DMS114 treated with DMSO at 0.1 percent for 48 hours (cell line): ENCODE measurements at regions not wholly inside any gene's neighbourhood (a gene's known extent, or its start where the extent isn't known, plus 50 kb on each side); places are given as distances from the start of the nearest gene placed in this dataset.
"Not testable (repeated sequence)": the region's sequence is repeated elsewhere in the genome, so short reads cannot be mapped to it uniquely, and the experiment has no call there.

Source experiments
- DNase-seq: peaks from one replicate; lab custom pipeline; 2025; ENCODE audit not compliant: unreplicated experiment; lab: John Stamatoyannopoulos, UW

DNA sequence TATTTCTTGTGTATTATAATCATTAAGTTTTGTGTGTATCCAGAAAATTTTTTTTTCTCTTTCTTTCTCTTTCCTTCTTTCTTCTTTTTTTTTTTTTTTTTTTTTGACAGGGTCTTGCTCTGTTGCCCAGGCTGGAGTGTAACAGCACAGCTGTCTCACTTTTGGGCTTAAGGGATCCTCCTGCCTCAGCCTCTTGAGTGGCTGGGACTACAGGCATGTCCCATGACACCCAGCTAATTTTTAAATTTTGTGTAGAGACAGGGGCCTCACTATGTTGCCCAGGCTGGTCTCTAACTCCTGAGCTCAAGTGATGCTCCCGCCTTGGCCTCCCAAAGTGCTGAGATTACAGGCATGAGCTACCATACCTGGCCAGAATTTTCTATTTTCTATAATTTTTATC lies 120.2 kb upstream of the LDB2 start:
- DNase-seq: not testable (repeated sequence)

DNA sequence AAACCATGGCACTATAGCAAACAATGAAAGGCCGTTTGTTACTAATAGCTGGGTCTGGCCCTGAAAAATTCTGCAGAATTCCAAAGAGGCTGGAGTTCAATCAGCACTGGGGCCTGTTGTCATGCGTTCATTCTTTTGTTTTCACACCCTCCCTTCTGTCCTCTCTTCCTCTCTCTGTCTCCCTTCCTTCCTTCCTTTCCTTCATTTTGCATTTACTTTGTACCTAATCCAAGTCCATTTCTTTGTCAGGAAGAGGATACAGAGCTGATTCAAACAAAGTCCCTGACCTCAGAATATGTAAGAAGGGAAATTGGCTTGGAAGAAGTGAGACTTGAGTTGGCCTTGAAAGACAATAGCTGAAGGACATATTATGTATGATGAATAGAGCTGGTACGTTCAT lies 119.6 kb upstream of the LDB2 start:
- DNase-seq: no peak

GRCh38 chr4:17013382-17014006 lies 115.0 kb upstream of the LDB2 start:
- DNase-seq: no peak

DNA sequence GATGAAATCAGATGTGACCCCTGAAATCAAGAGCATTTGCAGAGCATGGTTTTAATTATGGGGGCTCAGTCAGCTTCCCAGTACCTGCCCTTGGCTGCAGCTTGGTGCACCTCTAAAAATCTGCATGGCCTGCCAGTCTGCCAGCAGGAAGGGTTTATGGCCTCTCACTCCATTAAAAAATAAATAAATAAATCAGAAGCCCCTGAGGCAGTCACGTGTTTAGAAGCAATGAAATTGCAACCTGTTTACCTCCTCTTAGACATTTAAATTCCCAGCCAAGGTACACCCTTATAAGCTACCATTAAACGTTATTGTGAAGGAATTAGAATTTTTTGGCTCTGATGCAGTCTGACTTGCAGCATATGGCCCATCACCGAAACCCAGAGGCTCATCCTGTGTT lies 114.0 kb upstream of the LDB2 start:
- no peak for DNase-seq

GRCh38 chr4:17010426-17011087 lies 112.1 kb upstream of the LDB2 start:
- DNase-seq: no peak

- DNase-seq: no peak
Measured at GRCh38 chr4:17009871-17010367, 111.5 kb upstream of the LDB2 start.

DNA sequence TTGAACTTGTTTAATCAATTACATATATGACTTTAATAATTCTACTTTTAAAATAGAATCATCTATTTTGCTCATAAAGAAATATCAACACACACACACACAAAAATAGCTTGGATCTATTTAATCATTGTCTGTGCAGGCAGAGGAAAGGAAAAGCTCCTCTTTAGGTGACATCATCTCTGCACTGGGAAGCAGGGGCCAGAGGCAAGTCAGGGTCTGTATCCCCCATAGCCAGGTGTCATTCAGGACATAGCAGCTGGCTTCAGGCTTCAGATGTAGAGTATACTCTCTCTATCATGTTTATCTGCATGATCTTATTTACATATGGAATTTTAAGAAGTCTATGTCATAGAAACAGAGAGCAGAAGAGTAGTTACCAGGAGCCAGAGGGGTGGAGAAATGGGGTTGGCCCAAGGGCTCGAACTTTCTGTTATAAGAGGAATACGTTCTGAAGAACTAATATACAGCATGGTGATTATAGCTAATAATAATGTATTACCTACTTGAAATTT lies 110.4 kb upstream of the LDB2 start:
- DNase-seq: no peak

DNA sequence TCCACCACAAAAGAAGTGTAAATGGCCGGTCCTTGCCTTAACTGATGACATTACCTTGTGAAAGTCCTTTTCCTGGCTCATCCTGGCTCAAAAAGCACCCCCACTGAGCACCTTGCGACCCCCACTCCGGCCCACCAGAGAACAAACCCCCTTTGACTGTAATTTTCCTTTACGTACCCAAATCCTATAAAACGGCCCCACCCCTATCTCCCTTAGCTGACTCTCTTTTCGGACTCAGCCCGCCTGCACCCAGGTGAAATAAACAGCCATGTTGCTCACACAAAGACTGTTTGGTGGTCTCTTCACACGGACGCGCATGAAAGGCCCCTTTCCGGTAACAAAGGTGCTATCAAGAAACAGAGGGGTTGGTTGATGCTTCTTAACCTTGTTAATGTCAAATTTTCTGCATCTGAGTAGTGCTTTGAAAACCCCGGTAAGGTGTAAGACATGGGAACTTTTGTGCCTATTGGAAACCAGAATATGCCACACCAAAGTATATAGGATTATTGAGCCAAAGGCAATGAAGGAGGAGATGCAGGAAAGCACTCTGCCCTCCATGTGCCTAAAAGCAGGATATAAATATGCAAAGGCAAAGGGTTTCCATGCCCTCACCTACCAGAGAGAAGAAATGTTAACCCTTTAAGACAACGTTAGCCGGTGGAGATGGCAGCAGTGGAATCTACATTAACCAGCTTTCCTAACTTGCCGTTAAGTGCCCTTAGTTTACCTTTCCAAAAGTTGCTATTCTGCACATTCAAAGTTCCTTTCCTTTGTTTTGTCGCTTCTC lies 105.4 kb upstream of the LDB2 start:
- DNase-seq: not testable (repeated sequence)

- DNase-seq: no peak
Measured at GRCh38 chr4:16995451-16995850, 97.0 kb upstream of the LDB2 start.

DNA sequence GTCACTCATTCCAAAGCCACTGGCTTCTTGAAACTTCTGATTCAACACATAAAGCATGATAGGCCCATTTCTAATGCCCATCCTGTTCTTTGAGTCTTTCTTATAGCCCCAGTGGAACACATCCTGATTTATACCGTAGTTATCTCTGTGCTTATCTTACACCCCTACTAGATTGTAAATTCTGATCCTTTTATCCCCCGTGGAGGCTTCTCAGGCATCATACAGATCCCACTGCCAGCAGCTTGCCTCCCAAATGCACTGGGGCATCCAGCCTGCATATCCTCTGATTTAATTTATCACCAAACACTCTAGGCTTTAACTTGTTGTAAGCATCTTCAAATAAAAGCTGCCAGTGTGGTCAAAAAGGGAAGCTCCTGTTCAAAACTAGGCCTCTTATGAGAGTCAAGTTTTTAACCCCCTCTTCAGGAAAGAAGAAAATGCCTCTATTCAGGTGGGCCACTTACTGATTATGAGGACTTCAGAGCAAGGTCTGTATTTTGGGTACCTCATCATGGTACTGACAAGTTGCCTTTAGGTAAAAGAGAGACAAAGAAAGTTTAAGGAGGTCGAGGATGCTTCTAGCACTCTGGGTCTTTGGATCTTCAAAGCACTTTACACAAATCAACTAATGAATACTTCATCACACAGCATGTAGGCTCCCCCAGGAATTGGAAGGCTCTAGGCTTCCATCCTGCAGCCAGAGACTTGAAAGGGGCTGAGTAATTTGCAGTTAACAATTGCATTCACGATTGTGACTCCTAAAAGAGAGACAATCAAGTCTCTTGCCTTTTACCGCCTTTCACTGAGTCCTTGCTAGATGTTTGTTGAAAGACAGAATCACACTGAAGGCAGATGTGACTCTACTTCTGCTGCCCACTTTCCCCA lies 95.8 kb upstream of the LDB2 start:
- no peak for DNase-seq

GRCh38 chr4:16992566-16993225 lies 94.3 kb upstream of the LDB2 start:
- DNase-seq: no peak

GRCh38 chr4:16991450-16991849 lies 93.0 kb upstream of the LDB2 start:
- no peak for DNase-seq

DNA sequence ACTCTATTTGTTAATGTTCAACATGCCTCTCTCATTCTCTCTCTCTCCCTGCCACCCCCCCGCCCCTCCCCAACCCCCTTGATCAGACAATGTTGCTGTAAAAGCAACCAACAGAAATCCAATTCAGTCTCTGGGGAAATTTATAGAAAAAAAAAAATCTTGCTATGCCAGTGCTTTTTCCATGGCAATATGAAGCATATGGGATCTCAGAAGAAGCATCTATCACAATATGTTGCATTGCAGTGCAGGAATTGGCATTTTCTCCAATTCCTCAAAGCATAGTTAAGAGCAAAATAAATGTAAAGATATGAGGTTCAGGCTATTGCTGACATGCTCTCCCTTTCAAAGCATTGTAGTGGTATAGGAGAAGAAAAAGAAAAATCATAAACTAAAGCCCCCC lies 90.9 kb upstream of the LDB2 start:
- no peak for DNase-seq

DNA sequence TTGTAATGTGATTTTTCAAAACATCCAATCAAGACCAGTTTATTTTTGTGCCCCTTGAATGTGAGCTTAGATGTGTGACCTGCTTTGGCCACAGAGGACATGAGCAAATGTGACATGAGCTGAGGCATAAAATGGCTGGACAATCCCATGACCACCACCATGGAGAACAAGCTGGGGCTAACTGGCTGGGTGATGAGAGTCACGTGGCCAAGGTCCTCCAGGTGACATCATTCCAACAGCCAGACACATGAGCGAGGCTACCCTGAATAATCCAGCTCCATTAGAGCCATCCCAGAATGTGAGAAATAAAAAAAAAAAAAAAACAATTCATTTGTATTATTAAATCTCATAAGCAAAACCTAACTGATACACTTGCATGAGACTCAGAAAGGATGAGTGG lies 90.4 kb upstream of the LDB2 start:
- DNase-seq: no peak

DNA sequence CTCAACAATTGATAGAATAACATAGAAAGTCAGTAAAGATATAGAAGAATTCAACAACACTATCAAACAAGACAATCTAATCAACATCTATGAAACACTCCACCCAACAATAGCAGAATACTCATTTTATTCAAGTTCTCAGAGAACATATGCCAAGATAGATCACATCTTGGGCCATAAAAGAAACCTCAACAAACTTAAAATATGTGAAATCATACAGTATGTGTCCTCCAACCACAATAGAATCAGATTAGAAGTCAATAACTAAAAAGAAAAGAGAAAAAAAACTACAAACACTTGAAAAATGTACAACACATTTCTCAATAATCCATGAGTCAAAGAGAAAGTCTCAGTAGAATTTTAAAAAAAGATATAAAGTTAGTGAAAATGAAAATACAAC lies 78.6 kb upstream of the LDB2 start:
- DNase-seq: no peak

- DNase-seq: no peak
Measured at GRCh38 chr4:16969696-16970135, 71.3 kb upstream of the LDB2 start.

- DNase-seq: no peak
Measured at GRCh38 chr4:16967722-16968121, 69.3 kb upstream of the LDB2 start.

DNA sequence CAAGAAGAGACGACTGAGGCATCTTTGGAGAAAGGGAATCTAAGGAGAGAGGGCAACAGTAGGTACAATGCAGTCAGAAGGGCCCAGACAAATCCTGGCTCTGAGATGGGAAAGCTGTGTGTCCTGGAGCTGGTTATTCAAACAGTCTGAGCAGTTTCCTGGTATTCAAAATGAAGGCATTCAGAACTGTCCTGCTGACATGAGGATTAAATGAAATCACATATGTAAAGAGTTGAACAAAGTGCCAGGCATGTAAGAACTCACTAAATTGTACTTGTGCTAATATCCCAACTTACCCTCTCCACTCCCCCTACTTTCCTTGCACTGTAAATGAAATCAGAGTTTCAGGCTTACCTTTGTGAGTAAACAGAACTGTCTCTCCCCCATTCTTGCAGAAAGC lies 60.9 kb upstream of the LDB2 start:
- DNase-seq: no peak

DNA sequence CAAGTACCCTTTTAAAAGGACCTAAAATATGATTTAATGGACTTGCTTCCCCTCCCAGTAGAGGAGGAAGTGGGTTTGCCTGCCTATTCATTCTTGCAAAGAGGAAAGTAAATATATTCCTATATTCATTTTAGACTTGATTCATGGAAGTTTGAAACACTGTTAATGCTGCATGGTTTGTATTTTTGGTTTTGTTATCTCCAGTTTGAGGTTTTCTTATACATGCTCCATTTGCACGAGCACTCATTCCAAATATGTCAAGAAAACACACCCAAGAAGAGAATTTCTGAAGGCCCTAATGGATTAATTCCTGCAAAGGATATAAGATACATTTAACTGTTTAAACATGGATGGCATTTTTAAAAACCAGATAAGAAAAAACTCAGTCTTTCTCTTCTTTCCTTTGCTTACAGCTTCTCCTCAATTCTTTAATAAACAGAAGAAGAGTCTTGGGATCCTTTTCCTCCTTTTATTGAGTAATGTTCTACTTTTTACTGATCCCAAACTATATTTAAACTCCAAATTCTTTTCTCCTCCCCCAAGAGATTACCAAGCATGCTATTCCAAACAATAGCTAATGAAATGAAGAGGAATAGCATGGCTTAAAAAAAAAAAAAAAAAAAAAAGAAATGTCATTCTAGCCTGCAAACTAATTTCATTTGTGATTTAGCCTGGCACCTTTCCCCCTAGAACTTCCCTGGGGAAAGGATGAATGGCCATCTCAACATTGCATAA lies 54.6 kb upstream of the LDB2 start:
- no peak for DNase-seq

DNA sequence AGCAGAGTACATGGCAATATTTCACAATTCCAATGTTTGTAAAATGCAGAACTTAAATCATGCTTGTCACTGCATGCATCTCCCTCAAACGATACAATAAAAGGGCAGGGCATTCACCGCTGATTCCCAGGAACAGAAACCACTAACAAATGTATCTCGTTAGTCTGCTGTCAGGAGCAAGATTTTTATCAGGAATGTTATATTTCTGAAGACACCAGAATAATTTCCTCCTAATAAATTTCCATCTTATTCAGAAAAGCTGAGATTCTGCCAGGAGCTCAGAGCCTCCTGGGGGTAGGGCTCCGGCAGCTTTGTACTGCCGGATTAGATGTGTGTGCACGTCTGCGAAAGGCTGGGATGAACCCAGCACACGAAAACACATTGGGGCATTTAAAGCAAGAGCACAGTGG lies 54.0 kb upstream of the LDB2 start:
- no peak for DNase-seq
